NCI-H187 treated with DMSO at 0.1 percent for 48 hours (cell line): ENCODE measurements at regions not wholly inside any gene's neighbourhood (a gene's known extent, or its start where the extent isn't known, plus 50 kb on each side); places are given as distances from the start of the nearest gene placed in this dataset.

Experiments used
- DNase-seq: peaks from one replicate; lab custom pipeline; 2025; lab: John Stamatoyannopoulos, UW

DNA sequence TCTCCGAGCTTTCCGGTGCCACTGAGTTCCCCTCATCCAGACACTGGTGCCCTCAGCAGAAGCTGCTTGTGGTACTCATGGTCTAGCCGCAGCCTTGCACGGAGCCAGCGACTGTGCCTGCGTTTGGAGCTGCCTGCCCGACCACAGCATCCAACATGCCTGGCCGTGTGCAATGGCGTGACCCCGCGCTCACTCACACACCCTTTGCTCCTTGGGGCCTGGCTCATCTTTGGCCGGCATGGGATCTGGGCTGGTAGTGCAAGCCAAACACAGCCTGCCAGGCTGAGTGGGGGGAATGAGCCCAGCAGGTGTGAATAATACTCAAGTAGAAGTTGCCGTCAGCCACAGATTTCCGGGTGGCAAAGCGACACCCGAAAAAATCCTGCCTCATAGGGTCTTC is 1178.7 kb upstream of the GBE1 start:
- DNase-seq = no peak

GRCh38 chr3:82939491-82940097 is 1178.1 kb upstream of the GBE1 start:
- DNase-seq = no peak

- DNase-seq = no peak
Observed at GRCh38 chr3:82938821-82939328, 1177.4 kb upstream of the GBE1 start.

DNA sequence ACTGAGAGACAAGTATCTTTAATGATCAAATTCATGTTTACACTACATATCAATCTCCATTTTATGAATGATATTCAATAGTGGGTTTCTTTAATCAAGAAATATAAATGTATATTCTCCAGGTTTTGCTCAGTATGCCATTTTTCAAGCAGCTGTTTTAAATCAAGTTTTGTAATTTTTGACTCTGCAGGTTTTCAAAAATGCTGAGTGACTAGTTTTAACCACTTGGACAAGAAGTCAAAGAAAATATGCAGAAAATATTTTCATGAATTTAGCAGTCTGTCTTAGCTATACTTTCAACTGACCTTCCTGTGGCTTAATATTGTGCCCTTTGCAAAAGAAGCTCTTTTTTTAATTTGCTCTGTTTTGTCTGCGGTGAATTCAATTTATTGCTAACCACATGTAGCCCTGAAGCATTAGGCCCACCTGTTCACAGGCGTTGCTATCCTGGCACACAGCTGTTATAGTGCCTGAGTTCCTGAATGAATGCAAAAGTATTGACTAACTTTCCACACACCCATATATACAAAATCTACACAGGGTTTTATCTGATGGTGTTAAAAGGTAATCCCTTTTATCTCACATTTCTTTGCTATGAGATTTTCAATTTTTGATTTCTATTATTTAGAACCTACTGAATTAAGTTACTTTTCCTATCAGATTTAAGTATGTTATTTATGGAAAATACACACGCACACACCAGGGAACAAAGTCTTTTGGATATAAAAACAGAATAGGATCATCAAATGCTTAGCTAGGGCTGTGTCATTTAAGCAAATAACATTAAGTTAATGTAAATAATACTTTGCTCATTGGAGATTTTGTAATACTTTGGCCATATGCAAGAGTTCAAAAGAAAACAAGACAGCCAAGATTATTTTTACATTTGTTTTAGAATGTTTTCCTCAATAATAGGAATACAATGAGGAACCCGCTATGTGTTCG is 1166.1 kb upstream of the GBE1 start:
- DNase-seq = no peak

DNA sequence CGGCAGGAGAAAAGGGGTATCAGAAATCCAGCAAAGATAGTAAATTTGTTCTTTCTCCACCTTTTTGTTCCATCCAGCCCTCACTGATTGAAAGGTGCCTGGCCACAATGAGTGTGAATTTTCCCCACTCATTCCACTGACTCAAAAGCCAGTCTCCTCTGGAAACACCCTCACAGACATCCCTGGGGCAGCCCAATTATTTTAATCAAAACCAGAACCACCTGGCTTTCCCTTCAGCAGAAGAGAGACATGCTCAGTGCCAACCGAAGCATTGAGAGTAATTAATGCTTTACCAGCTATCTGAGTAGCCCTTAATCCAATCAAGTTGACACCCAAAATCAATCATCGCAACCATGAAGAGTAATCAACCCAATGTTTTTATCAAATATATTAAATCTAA is 1129.6 kb upstream of the GBE1 start:
- DNase-seq = no peak

DNA sequence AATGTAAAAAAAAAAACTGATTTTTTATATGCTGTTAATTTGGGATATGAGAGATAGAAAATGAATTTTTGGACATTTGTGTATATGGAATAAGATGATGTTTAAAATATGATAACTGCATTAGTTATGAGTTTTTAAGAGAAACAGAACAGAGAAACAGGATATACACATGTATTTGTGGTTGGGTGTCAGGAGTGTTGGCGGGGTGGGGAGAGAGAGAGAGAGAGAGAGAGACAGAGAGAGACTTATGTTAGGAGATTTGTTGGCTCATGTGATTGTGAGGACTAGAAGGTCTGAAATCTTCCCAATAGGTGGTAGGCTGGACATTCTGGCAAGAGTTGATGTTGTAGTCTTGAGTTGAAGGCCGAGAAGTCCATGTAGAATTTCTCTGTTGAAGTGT is 1121.6 kb upstream of the GBE1 start:
- no peak for DNase-seq

- no peak for DNase-seq
Observed at GRCh38 chr3:82875401-82875800, 1114.0 kb upstream of the GBE1 start.

DNA sequence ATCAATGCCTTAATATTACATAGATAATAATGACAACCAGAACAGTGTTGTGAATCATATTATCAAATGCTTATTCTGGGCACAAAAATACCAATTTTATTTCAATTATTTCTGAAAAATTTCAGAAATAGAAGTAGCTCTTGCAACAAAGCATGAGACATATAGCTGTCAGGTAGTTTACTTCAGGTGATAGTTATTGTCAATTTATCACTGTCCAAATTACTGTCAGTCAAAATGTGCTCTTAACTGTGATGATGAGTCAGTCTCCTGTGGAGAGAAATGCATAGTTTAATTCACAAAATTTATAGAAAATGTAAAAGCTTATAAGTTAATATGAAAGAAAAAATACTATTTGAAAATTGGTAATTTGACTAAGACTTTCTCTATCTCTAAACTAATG is 1078.4 kb upstream of the GBE1 start:
- DNase-seq = no peak

- DNase-seq = no peak
Observed at GRCh38 chr3:82834098-82834497, 1072.7 kb upstream of the GBE1 start.

- no peak for DNase-seq
Observed at GRCh38 chr3:82824491-82824890, 1063.0 kb upstream of the GBE1 start.

DNA sequence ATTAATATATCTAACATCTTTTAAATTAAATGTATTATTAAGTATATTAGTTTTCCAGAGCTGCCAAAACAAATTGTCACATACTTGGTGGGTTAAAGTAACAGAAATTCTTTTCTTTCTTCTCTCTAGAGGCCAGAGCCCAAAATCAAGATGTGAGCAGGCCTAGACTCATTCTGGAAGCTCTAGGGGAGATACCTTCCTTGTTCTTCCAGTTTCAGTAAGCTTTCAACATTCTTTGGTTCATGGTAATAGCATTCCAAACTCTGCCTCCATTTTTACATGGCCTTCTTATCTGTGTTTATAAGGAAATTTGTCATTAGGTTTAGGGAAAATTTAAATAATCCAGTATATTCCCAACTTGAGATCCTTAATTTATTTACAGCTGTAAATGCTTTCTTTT is 1054.6 kb upstream of the GBE1 start:
- no peak for DNase-seq

GRCh38 chr3:82815417-82816058 is 1054.1 kb upstream of the GBE1 start:
- DNase-seq = no peak

DNA sequence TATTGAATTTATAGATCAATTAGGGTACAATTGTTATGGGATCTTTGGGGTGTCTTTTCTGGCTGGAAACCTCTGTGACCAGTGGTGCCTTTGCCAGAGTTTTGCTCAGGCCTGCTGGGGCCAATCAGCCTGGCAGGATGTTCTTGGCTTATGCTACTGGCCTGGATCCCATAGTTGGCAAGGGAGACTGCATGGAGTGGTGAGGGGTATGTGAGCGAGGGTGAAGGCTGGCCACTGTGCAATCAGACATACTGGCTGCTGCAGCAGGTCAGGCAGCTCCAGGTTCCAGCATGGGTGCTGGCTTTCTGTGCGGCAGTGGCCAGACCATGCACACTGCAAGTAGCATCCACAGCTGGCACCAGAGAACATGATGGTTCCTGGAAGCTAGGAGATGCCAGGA is 1053.2 kb upstream of the GBE1 start:
- no peak for DNase-seq

GRCh38 chr3:82807781-82808180 is 1046.3 kb upstream of the GBE1 start:
- DNase-seq = no peak

DNA sequence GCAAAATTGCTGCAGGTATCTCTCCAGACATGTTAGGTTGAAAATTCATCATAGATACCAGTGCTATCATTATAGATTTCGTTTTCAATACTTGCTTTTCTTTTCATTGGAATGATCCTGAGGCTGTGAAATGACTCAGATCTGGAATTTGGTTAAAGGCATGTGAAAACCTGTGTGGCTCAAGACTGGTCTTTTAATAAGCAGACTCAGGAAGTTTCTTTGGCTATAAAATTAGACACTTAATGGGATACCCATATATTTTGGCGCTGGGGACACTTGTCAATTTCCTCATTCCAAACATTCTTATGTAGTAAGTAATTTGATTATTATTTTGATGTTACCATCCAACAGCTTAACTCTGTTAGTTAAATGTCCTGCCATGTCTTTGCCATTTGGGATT is 1041.1 kb upstream of the GBE1 start:
- no peak for DNase-seq

DNA sequence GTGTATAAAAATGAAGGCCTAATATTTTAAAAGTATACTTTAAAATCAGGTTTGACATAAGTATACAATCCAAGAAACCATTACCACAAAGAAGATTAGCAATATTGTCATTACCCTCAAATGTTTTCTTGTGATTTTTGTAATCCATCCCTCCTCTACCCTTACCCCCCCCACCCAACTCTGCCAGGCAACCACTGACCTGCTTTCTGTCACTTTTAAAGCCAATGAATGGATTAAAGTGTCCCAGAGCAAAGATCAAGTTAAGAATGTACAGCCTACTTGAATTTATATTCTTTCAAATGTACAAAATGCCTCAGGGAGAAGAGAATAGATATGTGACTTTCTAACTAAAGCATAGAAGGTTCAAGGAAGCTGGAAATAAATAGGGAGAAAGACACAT is 1038.8 kb upstream of the GBE1 start:
- DNase-seq = no peak

- no peak for DNase-seq
Observed at GRCh38 chr3:82796765-82797164, 1035.3 kb upstream of the GBE1 start.

GRCh38 chr3:82791241-82791640 is 1029.8 kb upstream of the GBE1 start:
- no peak for DNase-seq

DNA sequence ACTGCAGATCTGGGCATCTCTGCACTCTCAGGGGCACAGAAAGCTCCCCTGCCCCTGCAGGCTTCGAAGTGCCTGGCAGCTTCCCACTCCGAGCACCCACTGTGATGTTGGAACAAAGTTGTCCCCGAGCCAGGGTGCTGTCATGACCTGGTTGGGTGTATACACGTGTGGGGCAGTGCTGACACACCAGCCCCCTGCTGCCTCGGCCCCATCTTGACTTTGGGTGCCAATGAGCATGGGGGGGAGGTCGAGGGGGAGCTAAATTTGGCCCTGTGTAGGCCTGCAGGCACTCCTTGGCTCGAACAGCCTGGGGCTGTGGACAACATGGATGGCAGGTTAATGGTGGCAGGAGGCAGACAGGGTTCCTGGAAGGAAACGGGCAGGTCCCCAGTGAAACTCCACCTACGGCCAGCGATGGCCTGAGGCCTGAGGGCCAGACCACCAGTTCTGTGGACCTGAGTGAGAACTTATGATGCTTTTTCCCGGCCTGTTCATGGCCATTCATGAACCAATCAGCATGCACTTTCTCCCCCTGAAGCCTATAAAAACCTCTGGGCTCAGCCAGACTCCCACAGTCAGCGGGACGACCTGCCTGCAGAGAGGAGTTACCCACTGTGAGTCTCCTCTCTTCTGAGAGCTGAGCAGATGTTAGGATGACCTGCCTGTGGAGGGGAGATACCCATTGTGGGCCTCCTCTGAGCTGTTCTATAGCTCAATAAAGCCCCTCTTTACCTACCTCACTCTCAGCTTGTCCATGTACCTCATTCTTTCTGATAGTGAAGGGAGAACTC is 1029.1 kb upstream of the GBE1 start:
- no peak for DNase-seq

DNA sequence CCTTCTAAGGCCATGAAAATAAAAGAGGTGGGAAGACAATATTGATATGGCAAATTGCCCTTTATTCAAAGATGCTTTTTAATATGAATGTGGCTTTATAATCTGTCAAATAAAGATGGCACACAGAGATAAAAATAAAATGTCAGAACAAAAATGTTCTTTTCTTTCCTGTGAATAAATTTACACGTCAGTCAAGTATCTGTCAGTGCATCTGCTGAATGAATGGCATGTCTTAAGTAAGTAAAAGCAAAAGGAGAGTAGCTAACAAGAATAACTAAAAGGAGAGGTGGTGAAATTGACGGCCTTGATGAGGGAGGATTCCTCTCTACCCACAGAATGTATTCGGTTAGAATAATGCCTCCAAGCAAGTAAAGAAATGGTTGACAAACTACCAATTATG is 1021.7 kb upstream of the GBE1 start:
- no peak for DNase-seq

- no peak for DNase-seq
Observed at GRCh38 chr3:82773207-82773606, 1011.8 kb upstream of the GBE1 start.

GRCh38 chr3:82764521-82764920 is 1003.1 kb upstream of the GBE1 start:
- no peak for DNase-seq
